ENCODE measurements at regions not wholly inside any gene's neighbourhood (a gene's known extent, or its start where the extent isn't known, plus 50 kb on each side); places are given as distances from the start of the nearest gene placed in this dataset.

DNA sequence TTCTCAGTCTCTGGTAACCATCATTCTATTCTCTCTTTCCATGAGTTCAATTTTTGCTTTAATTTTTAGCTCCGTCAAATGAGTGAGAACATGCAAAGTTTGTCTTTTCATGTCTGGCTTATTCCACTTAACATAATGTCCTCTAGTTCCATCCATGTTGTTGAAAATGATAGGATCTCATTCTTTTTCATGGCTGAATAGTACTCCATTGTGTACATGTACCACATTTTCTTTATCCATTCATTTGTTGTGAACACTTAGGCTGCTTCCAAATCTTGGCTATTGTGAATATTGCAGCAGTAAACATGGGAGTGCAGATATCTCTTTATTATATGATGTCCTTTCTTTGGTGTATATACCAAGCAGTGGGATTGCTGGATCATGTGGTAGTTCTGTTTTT, 145.4 kb upstream of the E2F7 start:
- Histone ChIP-seq H3K36me3 (ENCODE audit: control insufficient read depth, insufficient read depth, low read length) (no peaks in the 10 kb centered on the region), H3K4me3 (replicated peaks; ENCODE audit: low read depth, low read length) (no peak overlapping the region), H3K27me3 (replicated peaks; ENCODE audit: control insufficient read depth, insufficient read depth, low read length) (no peaks in the 10 kb centered on the region)
- TF ChIP-seq, protein P1, sequence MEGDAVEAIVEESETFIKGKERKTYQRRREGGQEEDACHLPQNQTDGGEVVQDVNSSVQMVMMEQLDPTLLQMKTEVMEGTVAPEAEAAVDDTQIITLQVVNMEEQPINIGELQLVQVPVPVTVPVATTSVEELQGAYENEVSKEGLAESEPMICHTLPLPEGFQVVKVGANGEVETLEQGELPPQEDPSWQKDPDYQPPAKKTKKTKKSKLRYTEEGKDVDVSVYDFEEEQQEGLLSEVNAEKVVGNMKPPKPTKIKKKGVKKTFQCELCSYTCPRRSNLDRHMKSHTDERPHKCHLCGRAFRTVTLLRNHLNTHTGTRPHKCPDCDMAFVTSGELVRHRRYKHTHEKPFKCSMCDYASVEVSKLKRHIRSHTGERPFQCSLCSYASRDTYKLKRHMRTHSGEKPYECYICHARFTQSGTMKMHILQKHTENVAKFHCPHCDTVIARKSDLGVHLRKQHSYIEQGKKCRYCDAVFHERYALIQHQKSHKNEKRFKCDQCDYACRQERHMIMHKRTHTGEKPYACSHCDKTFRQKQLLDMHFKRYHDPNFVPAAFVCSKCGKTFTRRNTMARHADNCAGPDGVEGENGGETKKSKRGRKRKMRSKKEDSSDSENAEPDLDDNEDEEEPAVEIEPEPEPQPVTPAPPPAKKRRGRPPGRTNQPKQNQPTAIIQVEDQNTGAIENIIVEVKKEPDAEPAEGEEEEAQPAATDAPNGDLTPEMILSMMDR (IDR thresholded peaks at IDR 0.05; ENCODE audit: insufficient read depth, low read length, poor library complexity, severe bottlenecking): no peak
- DNase-seq (ENCODE audit: extremely low read depth, insufficient read length): no peak

DNA sequence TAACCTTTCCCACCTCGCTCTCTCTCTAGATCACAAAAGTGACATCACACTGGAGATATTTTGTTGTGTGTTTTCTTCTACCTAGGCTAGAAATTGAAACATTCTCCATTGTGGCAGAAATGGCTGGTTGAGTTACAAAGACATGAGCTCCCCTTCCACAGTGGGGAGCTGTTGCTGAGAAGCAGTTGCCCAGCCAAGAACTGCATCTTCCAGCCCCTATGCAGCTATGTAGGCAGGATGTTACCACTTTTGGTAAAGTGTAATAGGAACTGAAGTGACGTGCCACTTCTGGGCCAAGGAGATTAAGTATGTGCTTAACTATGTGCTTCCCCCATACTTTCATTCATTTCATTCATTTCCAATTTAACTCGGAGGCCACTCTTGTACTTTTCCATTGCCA, 138.7 kb upstream of the E2F7 start:
- TF ChIP-seq, protein P1 (IDR thresholded peaks at IDR 0.05; ENCODE audit: insufficient read depth, low read length, poor library complexity, severe bottlenecking): no peak
- Histone ChIP-seq H3K27me3 (replicated peaks; ENCODE audit: control insufficient read depth, insufficient read depth, low read length) (no peaks in the 10 kb centered on the region), H3K4me3 (replicated peaks; ENCODE audit: low read depth, low read length) (no peak overlapping the region), H3K36me3 (ENCODE audit: control insufficient read depth, insufficient read depth, low read length) (no peaks in the 10 kb centered on the region)
- DNase-seq (ENCODE audit: extremely low read depth, insufficient read length): no peak

DNA sequence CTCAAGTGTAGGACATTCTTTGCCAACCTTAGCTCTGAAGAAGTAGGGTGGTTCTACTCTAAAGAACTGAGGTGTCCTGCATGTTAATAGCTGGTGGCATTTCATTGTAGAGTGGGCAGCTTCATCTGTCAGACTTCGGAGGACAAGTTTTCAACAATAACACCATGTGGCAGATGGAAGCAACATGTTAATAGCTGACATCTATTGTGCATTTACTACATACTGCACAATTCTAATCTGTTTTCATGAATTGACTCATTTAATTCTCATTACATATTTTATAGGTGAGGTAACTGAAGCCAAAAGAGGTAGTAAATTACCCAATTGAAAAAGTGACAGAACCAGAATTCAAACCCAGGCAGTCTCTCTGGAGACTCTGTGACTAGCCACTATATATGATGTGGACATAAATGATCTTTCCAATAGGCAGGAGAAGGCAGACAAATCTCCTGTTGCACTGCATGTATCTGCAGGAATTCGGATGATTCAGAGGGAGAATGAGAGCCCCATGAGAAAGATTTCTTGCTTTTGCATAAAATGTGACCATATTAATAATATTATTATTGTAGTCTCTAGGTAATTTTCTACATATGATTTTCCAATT, 137.2 kb upstream of the E2F7 start:
- TF ChIP-seq, protein P1 (IDR thresholded peaks at IDR 0.05; ENCODE audit: insufficient read depth, low read length, poor library complexity, severe bottlenecking): no peak
- Histone ChIP-seq H3K27me3 (replicated peaks; ENCODE audit: control insufficient read depth, insufficient read depth, low read length) (no peaks in the 10 kb centered on the region), H3K36me3 (ENCODE audit: control insufficient read depth, insufficient read depth, low read length) (no peaks in the 10 kb centered on the region), H3K4me3 (replicated peaks; ENCODE audit: low read depth, low read length) (no peak overlapping the region)
- no peak for DNase-seq (ENCODE audit: extremely low read depth, insufficient read length)

DNA sequence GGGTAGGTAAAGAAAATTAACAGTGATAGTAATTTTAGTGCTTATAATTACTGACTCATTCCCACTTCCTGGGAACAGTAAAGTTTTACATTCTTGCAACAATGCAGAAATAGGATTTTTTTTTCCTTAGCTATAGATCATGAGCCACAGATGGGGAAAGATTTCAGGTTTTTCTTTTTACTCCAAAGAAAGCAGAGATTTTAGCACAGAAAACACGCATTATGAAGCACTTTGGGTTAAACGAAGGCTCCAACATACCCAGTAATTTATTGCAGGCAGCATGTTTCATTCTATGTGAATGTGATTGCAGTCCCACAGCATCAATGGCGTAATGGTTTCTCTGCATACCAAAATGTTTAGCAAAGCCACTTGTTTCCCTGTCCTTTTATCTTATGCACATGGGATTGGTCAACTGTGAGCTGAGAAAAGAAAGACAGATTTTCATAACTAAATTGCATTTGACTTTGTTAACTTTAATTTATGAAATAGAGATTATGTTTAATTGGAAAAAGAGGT, 124.6 kb upstream of the E2F7 start:
- no peak for DNase-seq (ENCODE audit: extremely low read depth, insufficient read length)

DNA sequence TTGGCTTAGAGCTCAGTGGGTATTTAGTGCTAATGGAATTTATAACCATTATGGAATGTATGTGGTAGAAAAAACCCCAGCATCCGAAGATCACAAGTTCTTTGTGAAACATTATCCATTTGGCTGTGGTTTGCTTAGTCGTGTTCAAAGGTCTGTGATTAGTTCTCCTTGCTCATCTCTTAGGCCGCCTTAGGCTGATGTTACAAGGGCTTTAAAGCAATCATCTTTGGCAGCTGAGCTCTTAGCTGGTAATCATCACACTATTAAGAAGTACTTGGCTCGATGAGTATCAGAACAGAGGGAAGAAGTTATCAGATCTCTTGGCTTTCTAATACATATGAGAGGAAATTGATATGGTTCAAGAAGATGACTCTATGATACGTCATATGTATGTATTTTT, 124.1 kb upstream of the E2F7 start:
- no peaks in the 10 kb centered on the region for H3K36me3 ChIP-seq (ENCODE audit: control insufficient read depth, insufficient read depth, low read length)
- H3K27me3 ChIP-seq (replicated peaks; ENCODE audit: control insufficient read depth, insufficient read depth, low read length): no peaks in the 10 kb centered on the region
- no peak overlapping the region for H3K4me3 ChIP-seq (replicated peaks; ENCODE audit: low read depth, low read length)
- no peak for DNase-seq (ENCODE audit: extremely low read depth, insufficient read length)
- TF ChIP-seq, protein P1 (IDR thresholded peaks at IDR 0.05; ENCODE audit: insufficient read depth, low read length, poor library complexity, severe bottlenecking): no peak

More for the DNA sequence above, 124.6 kb upstream of the E2F7 start:
- no peaks in the 10 kb centered on the region for H3K27me3 ChIP-seq (replicated peaks; ENCODE audit: control insufficient read depth, insufficient read depth, low read length)
- H3K36me3 ChIP-seq (ENCODE audit: control insufficient read depth, insufficient read depth, low read length): no peaks in the 10 kb centered on the region
- TF ChIP-seq, protein P1 (IDR thresholded peaks at IDR 0.05; ENCODE audit: insufficient read depth, low read length, poor library complexity, severe bottlenecking): no peak
- no peak overlapping the region for H3K4me3 ChIP-seq (replicated peaks; ENCODE audit: low read depth, low read length)

DNA sequence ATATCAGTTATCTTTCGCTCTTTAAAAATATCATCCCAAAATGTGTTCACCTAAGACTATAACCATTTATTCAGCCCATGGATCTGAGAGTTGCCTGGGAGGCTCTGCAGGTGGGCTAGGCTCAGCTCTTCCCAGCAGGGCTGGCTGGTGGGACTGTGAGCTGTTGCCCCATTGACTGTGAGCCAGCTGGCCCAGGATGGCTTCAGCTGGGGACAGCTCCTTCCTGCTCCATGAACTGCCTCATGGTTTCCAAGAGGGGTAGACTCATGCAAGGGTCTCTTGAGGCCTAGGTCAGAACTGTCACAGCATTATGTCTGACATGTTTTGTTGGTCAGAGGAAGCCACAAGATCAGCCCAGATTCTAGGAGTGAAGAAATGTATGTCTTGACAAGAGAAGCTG, 114.1 kb upstream of the E2F7 start:
- TF ChIP-seq, protein P1 (IDR thresholded peaks at IDR 0.05; ENCODE audit: insufficient read depth, low read length, poor library complexity, severe bottlenecking): no peak
- Histone ChIP-seq H3K27me3 (replicated peaks; ENCODE audit: control insufficient read depth, insufficient read depth, low read length) (no peaks in the 10 kb centered on the region), H3K36me3 (ENCODE audit: control insufficient read depth, insufficient read depth, low read length) (no peaks in the 10 kb centered on the region), H3K4me3 (replicated peaks; ENCODE audit: low read depth, low read length) (no peak overlapping the region)
- no peak for DNase-seq (ENCODE audit: extremely low read depth, insufficient read length)
